Activated CD4-positive, alpha-beta T cell treated with anti-CD3 and anti-CD28 coated beads, Interleukin-2, amount 10 ng/mL, durations not matched to agents 7 days and 5 days (primary cell): ENCODE measurements at regions not wholly inside any gene's neighbourhood (a gene's known extent, or its start where the extent isn't known, plus 50 kb on each side); places are given as distances from the start of the nearest gene placed in this dataset.

Source experiments
- CTCF ChIA-PET: fragments of 350-600 bp; sonication (Branson Sonifier 250); formaldehyde crosslinking; loops from one replicate; lab custom pipeline; 2021; ENCODE audit warnings: antibody characterized with exemption; lab: Charles Lee
- POLR2A ChIA-PET: fragments of 350-600 bp; sonication (Branson Sonifier 250); formaldehyde crosslinking; loops from one replicate; lab custom pipeline; 2021; ENCODE audit warnings: antibody characterized with exemption; lab: Charles Lee
- DNase-seq: peaks from one replicate; pipeline ENCODE4 v3.0.0-alpha.2; 2020
- H3K27ac Mint-ChIP-seq: one replicate; pipeline ENCODE4 v1.8.0; 2021; ENCODE audit warnings: mild to moderate bottlenecking, moderate library complexity, mixed read lengths
- H3K27me3 Mint-ChIP-seq: one replicate; pipeline ENCODE4 v1.8.0; 2021; ENCODE audit warnings: mixed read lengths
- H3K36me3 Mint-ChIP-seq: one replicate; pipeline ENCODE4 v1.8.0; 2021; ENCODE audit warnings: low read depth, mixed read lengths
- H3K4me1 Mint-ChIP-seq: one replicate; pipeline ENCODE4 v1.8.0; 2021; ENCODE audit warnings: mixed read lengths
- H3K4me3 Mint-ChIP-seq: one replicate; pipeline ENCODE4 v1.8.0; 2021; ENCODE audit warnings: mild to moderate bottlenecking, moderate library complexity, mixed read lengths
- H3K9me3 Mint-ChIP-seq: one replicate; pipeline ENCODE4 v1.8.0; 2021; ENCODE audit warnings: mixed read lengths

- POLR2A ChIA-PET: no interaction called here
These were observed 216.1 kb upstream of the ZC3H12C start for GRCh38 chr11:109877043-109877442.

GRCh38 chr11:109884501-109884900 lies 208.7 kb upstream of the ZC3H12C start:
- CTCF ChIA-PET: no interaction called here
- POLR2A ChIA-PET: no interaction called here
- no peak for DNase-seq
- H3K4me3 Mint-ChIP-seq: no peak overlapping the region
- no peaks in the 10 kb centered on the region for H3K4me1 Mint-ChIP-seq
- no peaks in the 10 kb centered on the region for H3K9me3 Mint-ChIP-seq
- no peak overlapping the region for H3K27ac Mint-ChIP-seq
- no peaks in the 10 kb centered on the region for H3K27me3 Mint-ChIP-seq
- no peaks in the 10 kb centered on the region for H3K36me3 Mint-ChIP-seq

More at GRCh38 chr11:109877043-109877442, 216.1 kb upstream of the ZC3H12C start:
- H3K9me3 Mint-ChIP-seq: no peaks in the 10 kb centered on the region
- H3K27ac Mint-ChIP-seq: no peak overlapping the region
- no peaks in the 10 kb centered on the region for H3K27me3 Mint-ChIP-seq
- H3K4me3 Mint-ChIP-seq: no peak overlapping the region
- no peak for DNase-seq
- no peaks in the 10 kb centered on the region for H3K4me1 Mint-ChIP-seq
- H3K36me3 Mint-ChIP-seq: no peaks in the 10 kb centered on the region
- CTCF ChIA-PET: no interaction called here

DNA sequence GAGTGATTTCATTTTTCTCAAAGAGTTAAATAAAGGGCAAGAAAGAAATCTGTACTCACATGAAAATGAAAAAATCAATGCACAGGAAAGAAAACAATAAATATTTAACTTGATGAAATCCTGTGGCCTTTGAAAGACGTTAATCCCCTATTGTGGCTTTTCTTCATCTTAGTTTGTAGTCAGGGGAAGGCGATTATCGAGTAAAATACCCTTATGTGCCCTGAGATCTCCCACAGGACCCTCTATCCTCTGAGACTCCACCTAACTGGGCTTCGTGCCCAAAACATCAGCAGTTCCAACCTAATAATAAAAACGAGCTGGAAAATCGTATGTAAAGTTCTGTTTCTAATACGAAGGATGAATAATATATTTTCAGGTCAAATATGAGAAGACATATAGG lies 208.2 kb upstream of the ZC3H12C start:
- Mint-ChIP-seq H3K36me3 (no peaks in the 10 kb centered on the region), H3K4me3 (no peak overlapping the region), H3K27me3 (no peaks in the 10 kb centered on the region), H3K27ac (no peak overlapping the region), H3K9me3 (no peaks in the 10 kb centered on the region), H3K4me1 (no peaks in the 10 kb centered on the region)
- CTCF ChIA-PET: no interaction called here
- POLR2A ChIA-PET: no interaction called here
- no peak for DNase-seq

DNA sequence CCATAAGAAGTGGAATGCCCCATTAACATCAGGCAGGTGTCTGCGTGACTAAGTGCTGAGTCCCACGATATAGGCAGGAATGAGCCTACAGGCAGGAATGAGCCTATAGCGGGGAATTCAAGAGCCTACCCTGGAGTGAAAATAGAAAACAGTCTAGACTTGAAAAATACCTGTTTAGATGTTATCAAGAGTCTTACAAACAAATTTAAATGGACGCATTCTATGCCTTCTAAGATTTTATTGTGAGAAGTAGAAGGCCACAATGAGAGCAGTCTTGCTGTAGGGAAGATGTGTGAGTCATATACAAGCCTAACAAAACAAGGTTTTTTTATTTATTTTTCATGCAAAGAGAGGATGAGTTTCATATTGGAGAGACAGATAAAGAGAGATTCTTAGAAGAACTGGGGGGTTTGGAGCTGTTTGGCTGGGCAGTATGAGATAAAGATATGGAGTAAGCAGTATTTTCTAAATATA lies 200.8 kb upstream of the ZC3H12C start:
- POLR2A ChIA-PET: no interaction called here
- H3K9me3 Mint-ChIP-seq: no peaks in the 10 kb centered on the region

DNA sequence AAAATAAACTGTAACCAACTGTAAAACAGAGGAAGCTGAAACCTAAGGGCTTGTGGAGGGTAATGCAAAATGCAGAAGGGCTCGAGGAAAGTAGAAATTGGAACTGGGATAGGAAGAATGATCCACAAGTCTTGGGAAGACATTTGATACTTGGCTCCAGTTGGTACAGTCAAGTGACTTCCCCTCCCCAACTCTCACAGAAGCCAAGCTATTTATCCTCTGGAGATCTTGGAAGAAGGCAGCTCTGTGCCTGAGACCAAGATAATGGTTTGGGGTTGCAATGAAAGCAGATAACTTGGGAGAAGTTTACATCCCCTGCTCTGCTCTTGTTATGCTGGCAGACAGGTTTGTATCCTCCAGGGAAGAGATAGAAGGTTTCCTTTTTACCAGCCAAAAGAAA lies 198.9 kb upstream of the ZC3H12C start:
- ChIA-PET CTCF (no interaction called here), POLR2A (no interaction called here)
- Mint-ChIP-seq H3K4me3 (no peak overlapping the region), H3K4me1 (no peaks in the 10 kb centered on the region), H3K36me3 (no peaks in the 10 kb centered on the region), H3K27ac (no peak overlapping the region), H3K9me3 (no peaks in the 10 kb centered on the region), H3K27me3 (peaks cover 2% of the 10 kb centered on the region)
- DNase-seq: no peak

More for the DNA sequence above, 200.8 kb upstream of the ZC3H12C start:
- H3K36me3 Mint-ChIP-seq: no peaks in the 10 kb centered on the region
- DNase-seq: no peak
- no peak overlapping the region for H3K4me3 Mint-ChIP-seq
- CTCF ChIA-PET: no interaction called here
- no peaks in the 10 kb centered on the region for H3K27me3 Mint-ChIP-seq
- no peaks in the 10 kb centered on the region for H3K4me1 Mint-ChIP-seq
- no peak overlapping the region for H3K27ac Mint-ChIP-seq

DNA sequence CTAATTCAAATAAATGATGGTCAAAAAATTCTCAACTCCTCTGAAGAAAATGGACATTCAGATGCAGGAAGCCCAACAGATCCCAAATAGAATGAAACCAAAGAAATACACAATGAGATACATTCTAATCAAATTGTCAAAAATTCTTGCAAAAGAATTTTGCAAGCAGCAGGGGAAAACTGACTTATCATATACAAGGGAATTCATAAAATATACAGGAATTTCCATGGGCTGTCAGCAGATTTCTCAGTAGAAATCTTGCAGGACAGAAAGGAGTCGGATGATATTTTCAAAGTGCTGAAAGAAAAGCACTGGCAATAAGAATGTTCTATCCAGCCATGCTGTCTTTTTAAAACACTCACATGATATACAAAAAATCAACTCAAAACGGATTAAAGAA lies 194.6 kb upstream of the ZC3H12C start:
- H3K9me3 Mint-ChIP-seq: no peaks in the 10 kb centered on the region
- H3K4me3 Mint-ChIP-seq: no peak overlapping the region
- CTCF ChIA-PET: no interaction called here
- H3K27me3 Mint-ChIP-seq: peaks cover 2% of the 10 kb centered on the region
- H3K36me3 Mint-ChIP-seq: no peaks in the 10 kb centered on the region
- no peaks in the 10 kb centered on the region for H3K4me1 Mint-ChIP-seq
- POLR2A ChIA-PET: no interaction called here
- no peak for DNase-seq
- H3K27ac Mint-ChIP-seq: no peak overlapping the region

DNA sequence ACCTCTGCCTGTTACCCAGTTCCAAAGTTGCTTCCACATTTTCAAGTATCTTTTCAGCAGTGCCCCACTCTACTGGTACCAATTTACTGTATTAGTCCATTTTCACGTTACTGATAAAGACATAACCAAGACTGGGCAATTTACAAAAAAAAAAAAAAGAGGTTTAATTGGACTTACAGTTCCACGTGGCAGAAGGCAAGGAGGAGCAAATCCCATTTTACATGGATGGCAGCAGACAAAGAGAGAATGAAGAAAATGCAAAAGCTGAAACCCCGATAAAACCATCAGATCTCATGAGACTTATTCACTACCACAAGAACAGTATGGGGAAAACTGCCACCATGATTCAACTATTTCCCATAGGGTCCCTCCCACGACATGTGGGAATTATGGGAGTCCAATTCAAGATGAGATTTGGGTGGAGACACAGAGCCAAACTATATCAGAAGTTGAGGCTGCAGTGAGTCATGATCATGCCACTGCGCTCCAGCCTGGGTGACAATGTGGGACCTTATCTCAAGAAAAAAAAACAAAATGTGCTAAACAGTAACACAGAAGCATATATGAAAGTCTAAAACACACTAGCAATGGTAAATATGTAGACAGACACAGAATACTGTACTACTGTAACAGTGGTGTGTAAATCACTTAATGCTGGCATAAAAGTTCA lies 190.3 kb upstream of the ZC3H12C start:
- Mint-ChIP-seq H3K27ac (no peak overlapping the region), H3K9me3 (no peaks in the 10 kb centered on the region), H3K4me1 (no peaks in the 10 kb centered on the region), H3K27me3 (peaks cover 5% of the 10 kb centered on the region), H3K4me3 (no peak overlapping the region), H3K36me3 (no peaks in the 10 kb centered on the region)
- DNase-seq: no peak
- ChIA-PET POLR2A (no interaction called here), CTCF (interaction anchor here (0.6 kb wide), 1 partner anchor 302 kb away, joined by 4 read pairs; no protein-coding TSS in a partner anchor)

DNA sequence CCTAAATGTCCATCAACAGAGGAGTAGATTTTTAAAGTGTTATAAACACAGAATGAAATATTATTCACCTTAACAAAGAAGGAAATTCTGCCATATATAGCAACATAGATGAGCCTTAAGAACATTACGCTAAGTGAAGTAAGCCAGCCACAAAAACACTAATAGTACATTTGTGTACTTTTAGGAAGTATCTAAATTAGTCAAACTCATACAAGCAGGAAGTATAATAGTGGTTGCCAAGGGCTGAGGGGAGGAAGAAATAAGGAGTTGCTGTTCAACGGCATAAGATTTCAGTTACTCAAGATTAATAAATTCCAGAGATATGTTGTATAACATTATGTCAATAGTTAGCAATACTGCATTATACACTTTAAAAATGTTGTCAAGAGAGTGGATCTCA lies 181.7 kb upstream of the ZC3H12C start:
- no peaks in the 10 kb centered on the region for H3K4me1 Mint-ChIP-seq
- CTCF ChIA-PET: no interaction called here
- no peaks in the 10 kb centered on the region for H3K27me3 Mint-ChIP-seq
- DNase-seq: no peak
- peaks cover 2% of the 10 kb centered on the region for H3K9me3 Mint-ChIP-seq
- POLR2A ChIA-PET: no interaction called here
- H3K4me3 Mint-ChIP-seq: no peak overlapping the region
- H3K27ac Mint-ChIP-seq: no peak overlapping the region
- no peaks in the 10 kb centered on the region for H3K36me3 Mint-ChIP-seq

- peaks cover 2% of the 10 kb centered on the region for H3K9me3 Mint-ChIP-seq
- H3K36me3 Mint-ChIP-seq: no peaks in the 10 kb centered on the region
- H3K27ac Mint-ChIP-seq: no peak overlapping the region
- H3K27me3 Mint-ChIP-seq: no peaks in the 10 kb centered on the region
- POLR2A ChIA-PET: no interaction called here
- CTCF ChIA-PET: no interaction called here
- no peaks in the 10 kb centered on the region for H3K4me1 Mint-ChIP-seq
- no peak for DNase-seq
- no peak overlapping the region for H3K4me3 Mint-ChIP-seq
These were observed 179.2 kb upstream of the ZC3H12C start for GRCh38 chr11:109914038-109914437.

DNA sequence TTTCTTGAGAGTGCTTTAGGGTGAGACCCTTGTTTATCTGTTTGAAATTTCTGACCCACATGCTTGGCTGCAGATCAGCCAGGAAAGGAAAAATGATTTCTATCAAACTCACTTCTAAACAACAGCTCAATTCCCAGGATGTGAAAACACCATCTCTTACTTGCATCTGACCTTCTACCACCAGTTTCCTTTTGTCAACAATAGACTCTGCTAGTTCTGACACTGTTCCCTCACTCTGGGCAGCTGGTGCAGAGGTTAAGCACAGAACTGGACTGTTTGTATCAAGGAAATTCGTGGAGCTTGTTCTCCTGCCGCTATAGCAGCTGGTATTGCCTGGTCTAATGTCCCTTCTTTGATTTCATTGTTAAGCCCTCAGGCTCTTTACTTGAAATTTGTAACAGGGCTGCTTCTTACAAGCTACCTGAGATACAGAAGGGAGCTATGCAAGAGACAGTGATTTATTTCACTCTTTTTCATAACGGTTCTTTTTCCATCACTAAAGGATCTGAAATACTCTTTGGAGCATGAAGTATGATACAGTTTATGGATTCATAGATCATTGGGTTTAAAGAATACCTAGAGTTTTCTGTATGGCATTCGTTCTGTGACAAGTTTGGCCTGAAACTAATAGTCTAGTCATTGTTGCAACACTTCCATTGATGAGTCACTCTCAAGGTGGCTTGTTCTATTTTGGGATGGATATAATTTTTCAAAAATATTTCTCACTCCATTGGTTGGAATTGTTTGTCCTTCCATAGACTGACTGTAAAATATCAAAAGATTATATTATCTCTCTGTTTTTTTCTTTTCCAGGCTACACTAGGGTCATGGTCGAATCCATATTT lies 178.2 kb upstream of the ZC3H12C start:
- Mint-ChIP-seq H3K27me3 (no peaks in the 10 kb centered on the region), H3K4me3 (no peak overlapping the region), H3K4me1 (no peaks in the 10 kb centered on the region), H3K27ac (no peak overlapping the region), H3K9me3 (peaks cover 2% of the 10 kb centered on the region), H3K36me3 (no peaks in the 10 kb centered on the region)
- POLR2A ChIA-PET: no interaction called here
- DNase-seq: no peak
- CTCF ChIA-PET: no interaction called here

GRCh38 chr11:109926941-109927340 lies 166.3 kb upstream of the ZC3H12C start:
- no peaks in the 10 kb centered on the region for H3K9me3 Mint-ChIP-seq
- no peaks in the 10 kb centered on the region for H3K36me3 Mint-ChIP-seq
- H3K27me3 Mint-ChIP-seq: peaks cover 6% of the 10 kb centered on the region
- no peak overlapping the region for H3K27ac Mint-ChIP-seq
- ChIA-PET CTCF (interaction anchor here (1.1 kb wide), 1 partner anchor 14 kb away, joined by 3 read pairs; no protein-coding TSS in a partner anchor), POLR2A (no interaction called here)
- H3K4me1 Mint-ChIP-seq: no peaks in the 10 kb centered on the region
- DNase-seq: no peak
- no peak overlapping the region for H3K4me3 Mint-ChIP-seq

GRCh38 chr11:109929308-109929707 lies 163.9 kb upstream of the ZC3H12C start:
- Mint-ChIP-seq H3K27ac (no peak overlapping the region), H3K9me3 (no peaks in the 10 kb centered on the region), H3K4me1 (no peaks in the 10 kb centered on the region), H3K4me3 (no peak overlapping the region), H3K36me3 (no peaks in the 10 kb centered on the region), H3K27me3 (peaks cover 5% of the 10 kb centered on the region)
- ChIA-PET POLR2A (no interaction called here), CTCF (interaction anchor here (0.6 kb wide), 1 partner anchor 107 kb away, joined by 3 read pairs; no protein-coding TSS in a partner anchor)
- DNase-seq: no peak

DNA sequence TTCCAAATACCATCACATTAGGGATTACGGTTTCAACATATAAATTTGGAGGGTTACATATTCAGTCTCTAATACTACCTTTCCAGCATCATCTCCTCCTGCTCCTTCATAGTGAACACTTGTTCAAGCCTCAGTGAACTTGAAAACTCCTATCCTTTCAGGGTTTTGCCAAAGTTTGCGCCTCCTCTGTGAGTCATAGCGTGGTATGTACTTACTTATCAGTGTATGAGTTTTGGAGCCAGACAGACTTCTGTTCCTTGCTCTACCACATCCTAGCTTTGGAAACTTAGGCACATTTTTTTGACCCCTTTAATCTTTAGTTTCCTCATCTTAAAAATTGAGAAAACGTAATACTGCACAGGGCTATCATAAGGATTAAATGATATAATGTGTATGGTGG lies 160.1 kb upstream of the ZC3H12C start:
- no peak for DNase-seq
- Mint-ChIP-seq H3K36me3 (no peaks in the 10 kb centered on the region), H3K9me3 (no peaks in the 10 kb centered on the region), H3K27ac (no peak overlapping the region), H3K4me3 (no peak overlapping the region), H3K4me1 (no peaks in the 10 kb centered on the region), H3K27me3 (peaks cover 9% of the 10 kb centered on the region)
- ChIA-PET POLR2A (no interaction called here), CTCF (interaction anchor here (0.6 kb wide), 1 partner anchor 1988 kb away, joined by 3 read pairs; no protein-coding TSS in a partner anchor)
